Gastrocnemius medialis (tissue), 4 donors: ENCODE measurements at regions not wholly inside any gene's neighbourhood (a gene's known extent, or its start where the extent isn't known, plus 50 kb on each side); places are given as distances from the start of the nearest gene placed in this dataset.

Source experiments
- ATAC-seq, 2 donors: fragments of 150-250 bp; one replicate each; pipeline ENCODE4 v1.9.1; 2016
- DNase-seq, 2 donors: peaks; one replicate each; pipeline ENCODE4 v3.0.0-alpha.2; 2019
- H3K27ac ChIP-seq, 4 donors: fragments of 200-600 bp; sonication (generic); 1 replicate in 1 of 4; 2 replicates in 3 of 4; pipeline ENCODE4 v1.5.1; 2016 to 2018; ENCODE audit warnings: mild to moderate bottlenecking in 2 of 4, moderate library complexity in 1 of 4
- H3K27me3 ChIP-seq, 3 donors: fragments of 200-600 bp; sonication (generic) in 2 of 3; 1 replicate in 1 of 3; 2 replicates in 2 of 3; pipeline versions ENCODE4 v1.5.1 to v1.6.0; 2016 to 2019; ENCODE audit warnings: mild to moderate bottlenecking in 1 of 3, moderate library complexity in 1 of 3
- H3K36me3 ChIP-seq, 2 donors: fragments of 200-600 bp; sonication (generic) in 1 of 2; one replicate each; pipeline ENCODE4 v1.5.1; 2017 to 2018
- H3K4me1 ChIP-seq, 2 donors: fragments of 200-600 bp; sonication (generic) in 1 of 2; one replicate each; pipeline ENCODE4 v1.5.1; 2016 to 2017; ENCODE audit warnings: mild to moderate bottlenecking in 2 of 2
- H3K4me3 ChIP-seq, 4 donors: fragments of 200-600 bp; sonication (generic) in 3 of 4; 1 replicate in 1 of 4; 2 replicates in 3 of 4; pipeline ENCODE4 v1.5.1; 2016 to 2019; ENCODE audit warnings: mild to moderate bottlenecking in 2 of 4
- H3K9me3 ChIP-seq, 3 donors: fragments of 200-600 bp; sonication (generic) in 2 of 3; 1 replicate in 1 of 3; 2 replicates in 2 of 3; pipeline ENCODE4 v1.5.1; 2016 to 2019
- CTCF ChIP-seq, 5 experiments: fragments of 450-650 bp in 3 of 5; fragments of 200-600 bp in 2 of 5; sonication (generic) in 2 of 5; IDR thresholded peaks in 4 of 5; conservative IDR thresholded peaks in 1 of 5; 1 replicate in 4 of 5; 2 replicates in 1 of 5; pipeline ENCODE4 v1.5.1; 2016 to 2019; ENCODE audit warnings: antibody characterized with exemption in 5 of 5, mild to moderate bottlenecking in 3 of 5, moderate library complexity in 3 of 5
- POLR2A ChIP-seq, 2 donors: fragments of 450-650 bp; IDR thresholded peaks; one replicate each; pipeline ENCODE4 v1.6.1; 2017; ENCODE audit warnings: antibody characterized with exemption in 2 of 2, mild to moderate bottlenecking in 2 of 2, moderate library complexity in 2 of 2
- in situ Hi-C, 4 donors: fragments of 200-750 bp; cut with MboI; loops; one replicate each; pipeline versions ENCODE4 v1.15.0 to v1.8.0; 2017; ENCODE audit warnings: low sequenced_read_pairs in 4 of 4
- intact Hi-C: fragments of 100-400 bp; cut with DNase I; formaldehyde crosslinking; loops from one replicate; pipeline ENCODE4 v1.15.1; 2023; ENCODE audit warnings: low total_unique reads

GRCh38 chr12:89924191-89924590, 215.6 kb upstream of the ATP2B1 start:
- in situ Hi-C loops = no loop called here
- no peak for ATAC-seq
- TF ChIP-seq CTCF (IDR thresholded peaks at IDR 0.05 in 4 of 5, conservative IDR thresholded peaks at IDR 0.05 in 1 of 5) (no peak), POLR2A (IDR thresholded peaks at IDR 0.05) (no peak)

GRCh38 chr12:89923091-89923490, 214.5 kb upstream of the ATP2B1 start:
- DNase-seq (no peak), ATAC-seq (no peak)
- H3K27me3 ChIP-seq = no peaks in the 10 kb centered on the region
- H3K36me3 ChIP-seq = no peaks in the 10 kb centered on the region
- intact Hi-C loops (no loop called here), in situ Hi-C loops (no loop called here)
- TF ChIP-seq CTCF (IDR thresholded peaks at IDR 0.05 in 4 of 5, conservative IDR thresholded peaks at IDR 0.05 in 1 of 5) (no peak), POLR2A (IDR thresholded peaks at IDR 0.05) (no peak)
- no peaks in the 10 kb centered on the region for H3K4me1 ChIP-seq
- no peak overlapping the region for H3K27ac ChIP-seq
- H3K4me3 ChIP-seq = no peak overlapping the region
- H3K9me3 ChIP-seq = no peaks in the 10 kb centered on the region

More at GRCh38 chr12:89924191-89924590, 215.6 kb upstream of the ATP2B1 start:
- H3K27me3 ChIP-seq = no peaks in the 10 kb centered on the region
- intact Hi-C loops = no loop called here
- H3K27ac ChIP-seq = no peak overlapping the region
- no peak for DNase-seq
- H3K9me3 ChIP-seq = no peaks in the 10 kb centered on the region
- H3K4me3 ChIP-seq = no peak overlapping the region
- no peaks in the 10 kb centered on the region for H3K4me1 ChIP-seq
- H3K36me3 ChIP-seq = no peaks in the 10 kb centered on the region

- TF ChIP-seq POLR2A (IDR thresholded peaks at IDR 0.05) = no peak
- TF ChIP-seq CTCF (IDR thresholded peaks at IDR 0.05 in 4 of 5, conservative IDR thresholded peaks at IDR 0.05 in 1 of 5) = no peak
- H3K9me3 ChIP-seq = no peaks in the 10 kb centered on the region
- ATAC-seq (no peak), DNase-seq (no peak)
- H3K4me3 ChIP-seq = no peak overlapping the region
- intact Hi-C loops (no loop called here), in situ Hi-C loops (no loop called here)
- H3K27ac ChIP-seq = no peak overlapping the region
- H3K27me3 ChIP-seq = no peaks in the 10 kb centered on the region
- no peaks in the 10 kb centered on the region for H3K36me3 ChIP-seq
- no peaks in the 10 kb centered on the region for H3K4me1 ChIP-seq
Measured at GRCh38 chr12:89920866-89921265, 212.2 kb upstream of the ATP2B1 start.

- DNase-seq (no peak), ATAC-seq (no peak)
- intact Hi-C loops (no loop called here), in situ Hi-C loops (no loop called here)
- TF ChIP-seq CTCF (IDR thresholded peaks at IDR 0.05 in 4 of 5, conservative IDR thresholded peaks at IDR 0.05 in 1 of 5) (no peak), POLR2A (IDR thresholded peaks at IDR 0.05) (no peak)
- no peak overlapping the region for H3K4me3 ChIP-seq
- no peaks in the 10 kb centered on the region for H3K27me3 ChIP-seq
- H3K27ac ChIP-seq = no peak overlapping the region
- H3K4me1 ChIP-seq = no peaks in the 10 kb centered on the region
- no peaks in the 10 kb centered on the region for H3K36me3 ChIP-seq
- H3K9me3 ChIP-seq = no peaks in the 10 kb centered on the region
Measured at GRCh38 chr12:89919241-89919906, 210.7 kb upstream of the ATP2B1 start.
